ENCODE measurements at regions not wholly inside any gene's neighbourhood (a gene's known extent, or its start where the extent isn't known, plus 50 kb on each side); places are given as distances from the start of the nearest gene placed in this dataset.

GRCh38 chr21:36569511-36569910 is 89.6 kb upstream of the CLDN14 start:
- Histone ChIP-seq H3K36me3 (no peaks in the 10 kb centered on the region), H3K4me1 (no peaks in the 10 kb centered on the region), H3K4me3 (no peak overlapping the region), H3K27ac (no peak overlapping the region), H3K9me3 (no peaks in the 10 kb centered on the region), H3K27me3 (peaks cover 0 to 19% of the 10 kb centered on the region in 2 donors)
- no peak for DNase-seq (ENCODE audit: low spot score in 2 of 2)
- TF ChIP-seq CTCF (IDR thresholded peaks at IDR 0.05): no peak
- TF ChIP-seq POLR2A (IDR thresholded peaks at IDR 0.05): no peak
- no peak for TF ChIP-seq POLR2AphosphoS5 (IDR thresholded peaks at IDR 0.05)
- intact Hi-C loops (cut with DNase I; ENCODE audit: low total_unique reads): loop anchor here (10.0 kb wide), 1 partner anchor 1115 kb away; no protein-coding TSS in a partner anchor

GRCh38 chr21:36571556-36571955 is 91.6 kb upstream of the CLDN14 start:
- no peak for TF ChIP-seq CTCF (IDR thresholded peaks at IDR 0.05)
- TF ChIP-seq POLR2A (IDR thresholded peaks at IDR 0.05): no peak
- TF ChIP-seq POLR2AphosphoS5 (IDR thresholded peaks at IDR 0.05): no peak
- Histone ChIP-seq H3K4me3 (no peak overlapping the region), H3K27ac (no peak overlapping the region), H3K36me3 (no peaks in the 10 kb centered on the region), H3K9me3 (no peaks in the 10 kb centered on the region), H3K27me3 (peaks cover 0 to 19% of the 10 kb centered on the region in 2 donors), H3K4me1 (no peaks in the 10 kb centered on the region)
- no peak for DNase-seq (ENCODE audit: low spot score in 2 of 2)
- intact Hi-C loops (cut with DNase I; ENCODE audit: low total_unique reads): no loop called here

GRCh38 chr21:36572039-36572438 is 92.1 kb upstream of the CLDN14 start:
- no peak overlapping the region for H3K27ac ChIP-seq
- TF ChIP-seq POLR2AphosphoS5 (IDR thresholded peaks at IDR 0.05): no peak
- TF ChIP-seq POLR2A (IDR thresholded peaks at IDR 0.05): no peak
- no peak for TF ChIP-seq CTCF (IDR thresholded peaks at IDR 0.05)
- peaks cover 0 to 19% of the 10 kb centered on the region in 2 donors for H3K27me3 ChIP-seq
- no peak overlapping the region for H3K4me3 ChIP-seq
- no peaks in the 10 kb centered on the region for H3K9me3 ChIP-seq
- intact Hi-C loops (cut with DNase I; ENCODE audit: low total_unique reads): no loop called here
- H3K4me1 ChIP-seq: no peaks in the 10 kb centered on the region
- DNase-seq (ENCODE audit: low spot score in 2 of 2): no peak
- no peaks in the 10 kb centered on the region for H3K36me3 ChIP-seq

GRCh38 chr21:36575306-36575705 is 95.4 kb upstream of the CLDN14 start:
- no peak for DNase-seq (ENCODE audit: low spot score in 2 of 2)

GRCh38 chr21:36576441-36576840 is 96.5 kb upstream of the CLDN14 start:
- peaks cover 0 to 3% of the 10 kb centered on the region in 2 donors for H3K27me3 ChIP-seq
- TF ChIP-seq POLR2AphosphoS5 (IDR thresholded peaks at IDR 0.05) (no peak), POLR2A (IDR thresholded peaks at IDR 0.05) (no peak), CTCF (IDR thresholded peaks at IDR 0.05) (no peak)
- no peak for DNase-seq (ENCODE audit: low spot score in 2 of 2)

More at GRCh38 chr21:36575306-36575705, 95.4 kb upstream of the CLDN14 start:
- H3K27me3 ChIP-seq: peaks cover 0 to 13% of the 10 kb centered on the region in 2 donors
- no peak overlapping the region for H3K4me3 ChIP-seq
- H3K9me3 ChIP-seq: no peaks in the 10 kb centered on the region
- intact Hi-C loops (cut with DNase I; ENCODE audit: low total_unique reads): loop anchor here (2.0 kb wide), 1 partner anchor 57 kb away; no protein-coding TSS in a partner anchor
- TF ChIP-seq CTCF (IDR thresholded peaks at IDR 0.05) (no peak), POLR2A (IDR thresholded peaks at IDR 0.05) (no peak), POLR2AphosphoS5 (IDR thresholded peaks at IDR 0.05) (no peak)
- no peaks in the 10 kb centered on the region for H3K36me3 ChIP-seq
- no peaks in the 10 kb centered on the region for H3K4me1 ChIP-seq
- H3K27ac ChIP-seq: no peak overlapping the region

More at GRCh38 chr21:36576441-36576840, 96.5 kb upstream of the CLDN14 start:
- Histone ChIP-seq H3K27ac (no peak overlapping the region), H3K36me3 (no peaks in the 10 kb centered on the region), H3K9me3 (no peaks in the 10 kb centered on the region), H3K4me3 (no peak overlapping the region), H3K4me1 (no peaks in the 10 kb centered on the region)
- intact Hi-C loops (cut with DNase I; ENCODE audit: low total_unique reads): no loop called here
